Progenitor cell of endocrine pancreas (in vitro differentiated cells): ENCODE measurements at regions not wholly inside any gene's neighbourhood (a gene's known extent, or its start where the extent isn't known, plus 50 kb on each side); places are given as distances from the start of the nearest gene placed in this dataset.

Source experiments
- DNase-seq: peaks from one replicate; pipeline ENCODE4 v3.0.0; 2021; ENCODE audit warnings: low spot score; ENCODE audit not compliant: unreplicated experiment
- H3K27ac Mint-ChIP-seq: 2 replicates; pipeline ENCODE4 v1.8.0; 2021; ENCODE audit warnings: mild to moderate bottlenecking, moderate library complexity, mixed read lengths
- H3K27me3 Mint-ChIP-seq: 2 replicates; pipeline ENCODE4 v1.8.0; 2021; ENCODE audit warnings: mixed read lengths
- H3K36me3 Mint-ChIP-seq: 2 replicates; pipeline ENCODE4 v1.8.0; 2022; ENCODE audit warnings: mixed read lengths; ENCODE audit not compliant: insufficient read depth
- H3K4me1 Mint-ChIP-seq: 2 replicates; pipeline ENCODE4 v1.8.0; 2021; ENCODE audit warnings: low read depth, mixed read lengths
- H3K4me3 Mint-ChIP-seq: 2 replicates; pipeline ENCODE4 v1.8.0; 2021; ENCODE audit warnings: low read depth, mild to moderate bottlenecking, moderate library complexity, mixed read lengths
- H3K9me3 Mint-ChIP-seq: 2 replicates; pipeline ENCODE4 v1.8.0; 2021; ENCODE audit warnings: low read depth, mixed read lengths
- CTCF ChIP-seq: fragments of 200-600 bp; sonication (generic); IDR thresholded peaks from one replicate; pipeline ENCODE4 v1.5.0; 2021; ENCODE audit warnings: antibody characterized with exemption, mild to moderate bottlenecking; ENCODE audit not compliant: unreplicated experiment

GRCh38 chr7:136635751-136636150 is 232.7 kb upstream of the CHRM2 start:
- Mint-ChIP-seq H3K27me3 (no peaks in the 10 kb centered on the region), H3K36me3 (no peaks in the 10 kb centered on the region), H3K27ac (no peak overlapping the region), H3K4me3 (no peak overlapping the region), H3K9me3 (peaks cover 2% of the 10 kb centered on the region), H3K4me1 (no peaks in the 10 kb centered on the region)
- TF ChIP-seq CTCF = no peak
- DNase-seq = no peak

GRCh38 chr7:136618818-136619217 is 249.6 kb upstream of the CHRM2 start:
- H3K9me3 Mint-ChIP-seq = peaks cover 2% of the 10 kb centered on the region
- no peak for TF ChIP-seq CTCF
- no peaks in the 10 kb centered on the region for H3K27me3 Mint-ChIP-seq
- no peaks in the 10 kb centered on the region for H3K4me1 Mint-ChIP-seq
- DNase-seq = no peak
- no peak overlapping the region for H3K27ac Mint-ChIP-seq
- no peak overlapping the region for H3K4me3 Mint-ChIP-seq
- no peaks in the 10 kb centered on the region for H3K36me3 Mint-ChIP-seq

GRCh38 chr7:136617176-136617575 is 251.3 kb upstream of the CHRM2 start:
- Mint-ChIP-seq H3K27me3 (no peaks in the 10 kb centered on the region), H3K36me3 (no peaks in the 10 kb centered on the region), H3K4me1 (no peaks in the 10 kb centered on the region), H3K27ac (no peak overlapping the region), H3K9me3 (peaks cover 7% of the 10 kb centered on the region), H3K4me3 (no peak overlapping the region)
- DNase-seq = no peak
- no peak for TF ChIP-seq CTCF

- no peak for DNase-seq
- H3K27ac Mint-ChIP-seq = no peak overlapping the region
- H3K9me3 Mint-ChIP-seq = no peaks in the 10 kb centered on the region
- no peaks in the 10 kb centered on the region for H3K27me3 Mint-ChIP-seq
- H3K4me3 Mint-ChIP-seq = no peak overlapping the region
- H3K36me3 Mint-ChIP-seq = no peaks in the 10 kb centered on the region
- TF ChIP-seq CTCF = no peak
- no peaks in the 10 kb centered on the region for H3K4me1 Mint-ChIP-seq
These were observed 262.7 kb upstream of the CHRM2 start for GRCh38 chr7:136605532-136606329.

- DNase-seq = no peak
- Mint-ChIP-seq H3K9me3 (no peaks in the 10 kb centered on the region), H3K4me3 (no peak overlapping the region), H3K36me3 (no peaks in the 10 kb centered on the region), H3K4me1 (no peaks in the 10 kb centered on the region), H3K27me3 (no peaks in the 10 kb centered on the region), H3K27ac (no peak overlapping the region)
- no peak for TF ChIP-seq CTCF
These were observed 266.7 kb upstream of the CHRM2 start for GRCh38 chr7:136601772-136602171.
